Ascending aorta (tissue), 2 donors: ENCODE measurements at regions not wholly inside any gene's neighbourhood (a gene's known extent, or its start where the extent isn't known, plus 50 kb on each side); places are given as distances from the start of the nearest gene placed in this dataset.

Source experiments
- DNase-seq, 2 donors: peaks; one replicate each; pipeline ENCODE4 v3.0.0-alpha.2; 2019; ENCODE audit warnings: low spot score in 2 of 2
- H3K27ac ChIP-seq, 2 donors: fragments of 200-600 bp; sonication (generic); one replicate each; pipeline ENCODE4 v1.5.1; 2016 to 2017; ENCODE audit warnings: mild to moderate bottlenecking in 1 of 2
- H3K27me3 ChIP-seq: fragments of 200-600 bp; sonication (generic); one replicate; pipeline ENCODE4 v1.5.1; 2017
- H3K36me3 ChIP-seq, 2 donors: fragments of 200-600 bp; sonication (generic); one replicate each; pipeline ENCODE4 v1.5.1; 2016
- H3K4me1 ChIP-seq, 2 donors: fragments of 200-600 bp; sonication (generic); one replicate each; pipeline ENCODE4 v1.5.1; 2016 to 2017; ENCODE audit warnings: mild to moderate bottlenecking in 1 of 2
- H3K4me3 ChIP-seq, 2 donors: fragments of 200-600 bp; sonication (generic); one replicate each; pipeline ENCODE4 v1.5.1; 2016 to 2017; ENCODE audit warnings: mild to moderate bottlenecking in 1 of 2
- H3K9me3 ChIP-seq, 2 donors: fragments of 200-600 bp; sonication (generic); one replicate each; pipeline ENCODE4 v1.5.1; 2016
- CTCF ChIP-seq, 3 experiments: fragments of 200-600 bp in 2 of 3; fragments of 450-650 bp in 1 of 3; sonication (generic) in 2 of 3; IDR thresholded peaks; one replicate each; pipeline ENCODE4 v1.5.1; 2016 to 2019; ENCODE audit warnings: antibody characterized with exemption in 3 of 3, mild to moderate bottlenecking in 1 of 3, moderate library complexity in 1 of 3
- intact Hi-C: fragments of 100-400 bp; cut with DNase I; formaldehyde crosslinking; loops from one replicate; pipeline ENCODE4 v1.15.1; 2023

- H3K27ac ChIP-seq: no peak overlapping the region
- no peak for TF ChIP-seq CTCF (IDR thresholded peaks at IDR 0.05)
Measured at GRCh38 chr13:106714271-106714982, 146.5 kb upstream of the ARGLU1 start.

GRCh38 chr13:106712381-106712780 lies 144.4 kb upstream of the ARGLU1 start:
- Histone ChIP-seq H3K9me3 (no peaks in the 10 kb centered on the region), H3K36me3 (no peaks in the 10 kb centered on the region), H3K27ac (no peak overlapping the region), H3K4me3 (no peak overlapping the region), H3K4me1 (no peaks in the 10 kb centered on the region), H3K27me3 (no peaks in the 10 kb centered on the region)
- DNase-seq: no peak
- no peak for TF ChIP-seq CTCF (IDR thresholded peaks at IDR 0.05)
- intact Hi-C loops: no loop called here

More at GRCh38 chr13:106714271-106714982, 146.5 kb upstream of the ARGLU1 start:
- Histone ChIP-seq H3K36me3 (no peaks in the 10 kb centered on the region), H3K9me3 (peaks cover 0 to 14% of the 10 kb centered on the region in 2 donors), H3K4me3 (no peak overlapping the region), H3K4me1 (no peaks in the 10 kb centered on the region), H3K27me3 (no peaks in the 10 kb centered on the region)
- no peak for DNase-seq
- intact Hi-C loops: no loop called here

- no peak for DNase-seq
- H3K36me3 ChIP-seq: no peaks in the 10 kb centered on the region
- H3K9me3 ChIP-seq: no peaks in the 10 kb centered on the region
- H3K27me3 ChIP-seq: no peaks in the 10 kb centered on the region
- peak overlapping the region in 1 of 2 donors; percentile 37 for H3K4me3 ChIP-seq
- intact Hi-C loops: no loop called here
- no peak overlapping the region for H3K27ac ChIP-seq
- H3K4me1 ChIP-seq: no peaks in the 10 kb centered on the region
- no peak for TF ChIP-seq CTCF (IDR thresholded peaks at IDR 0.05)
Measured at GRCh38 chr13:106710266-106710665, 142.3 kb upstream of the ARGLU1 start.

GRCh38 chr13:106709522-106709921 lies 141.6 kb upstream of the ARGLU1 start:
- no peak for TF ChIP-seq CTCF (IDR thresholded peaks at IDR 0.05)
- peak overlapping the region in 1 of 2 donors; percentile 37 for H3K4me3 ChIP-seq
- H3K4me1 ChIP-seq: no peaks in the 10 kb centered on the region
- no peaks in the 10 kb centered on the region for H3K27me3 ChIP-seq
- H3K36me3 ChIP-seq: no peaks in the 10 kb centered on the region
- intact Hi-C loops: no loop called here
- H3K9me3 ChIP-seq: no peaks in the 10 kb centered on the region
- DNase-seq: no peak
- no peak overlapping the region for H3K27ac ChIP-seq

GRCh38 chr13:106702505-106702904 lies 134.6 kb upstream of the ARGLU1 start:
- no peak overlapping the region for H3K27ac ChIP-seq
- no peak overlapping the region for H3K4me3 ChIP-seq
- DNase-seq: no peak
- no peaks in the 10 kb centered on the region for H3K36me3 ChIP-seq
- no peaks in the 10 kb centered on the region for H3K4me1 ChIP-seq
- no peak for TF ChIP-seq CTCF (IDR thresholded peaks at IDR 0.05)
- intact Hi-C loops: no loop called here
- no peaks in the 10 kb centered on the region for H3K27me3 ChIP-seq
- H3K9me3 ChIP-seq: no peaks in the 10 kb centered on the region
